IMR-90 (cell line): ENCODE measurements at regions not wholly inside any gene's neighbourhood (a gene's known extent, or its start where the extent isn't known, plus 50 kb on each side); places are given as distances from the start of the nearest gene placed in this dataset.

ENCODE experiments used
- ATAC-seq: fragments of 200-7000 bp; cut with Tn5 transposase; 2 replicates; pipeline ENCODE4 v1.9.1; 2020; ENCODE audit warnings: low read depth, mild to moderate bottlenecking, moderate library complexity
- BruUV-seq: library from RNA; stranded (reverse); fragments of 400-500 nt; replicated peaks from 2 replicates; lab custom pipeline; 2021; lab: Mats Ljungman, UMichigan
- CTCF ChIA-PET: fragments of 300-600 bp; formaldehyde crosslinking; extraction: SDS; loops from one replicate; lab custom pipeline; 2021; ENCODE audit warnings: antibody characterized with exemption; lab: Yijun Ruan, JAX
- POLR2A ChIA-PET: fragments of 300-600 bp; sonication (Branson Sonifier 250); formaldehyde crosslinking; loops from one replicate; lab custom pipeline; 2022; ENCODE audit warnings: antibody characterized with exemption; ENCODE audit not compliant: unreplicated experiment; lab: Charles Lee
- DNase-seq: peaks from one replicate; pipeline ENCODE4 v3.0.0; 2013
- H2AFZ ChIP-seq: replicated peaks from 2 replicates; pipeline ENCODE3; 2013; ENCODE audit warnings: low read length, mild to moderate bottlenecking; ENCODE audit not compliant: poor library complexity
- H2AK5ac ChIP-seq: 2 replicates; pipeline ENCODE4 v1.6.1; 2013; ENCODE audit warnings: low read depth, low read length, inconsistent platforms
- H2AK9ac ChIP-seq: replicated peaks from 2 replicates; pipeline ENCODE3; 2013; ENCODE audit warnings: mild to moderate bottlenecking, low read depth, low read length, moderate library complexity; ENCODE audit not compliant: poor library complexity
- H2BK120ac ChIP-seq: 2 replicates; pipeline ENCODE4 v1.6.1; 2013; ENCODE audit warnings: low read depth, low read length, inconsistent platforms
- H2BK15ac ChIP-seq: 3 replicates; pipeline ENCODE4 v1.6.1; 2013; ENCODE audit warnings: low read depth, low read length, inconsistent platforms
- H2BK20ac ChIP-seq: 2 replicates; pipeline ENCODE4 v1.6.1; 2013; ENCODE audit warnings: low read depth, mild to moderate bottlenecking, inconsistent platforms, low read length, moderate library complexity
- H2BK5ac ChIP-seq: 2 replicates; pipeline ENCODE4 v1.6.1; 2013; ENCODE audit warnings: mild to moderate bottlenecking, low read depth, low read length, inconsistent platforms; ENCODE audit not compliant: poor library complexity, severe bottlenecking
- H3K14ac ChIP-seq: replicated peaks from 2 replicates; pipeline ENCODE4 v1.6.1; 2013; ENCODE audit warnings: low read depth, low read length, inconsistent platforms
- H3K18ac ChIP-seq: 2 replicates; pipeline ENCODE4 v1.6.1; 2013; ENCODE audit warnings: low read depth, low read length, control low read depth
- H3K23ac ChIP-seq: 2 replicates; pipeline ENCODE4 v1.6.1; 2013; ENCODE audit warnings: low read depth, low read length, inconsistent platforms
- H3K27ac ChIP-seq: 2 replicates; pipeline ENCODE4 v1.5.1; 2013; ENCODE audit warnings: mild to moderate bottlenecking, control low read depth, low read length; ENCODE audit not compliant: insufficient read depth
- H3K27me3 ChIP-seq: 2 replicates; pipeline ENCODE4 v1.6.1; 2013; ENCODE audit warnings: low read length; ENCODE audit not compliant: control insufficient read depth, insufficient read depth
- H3K36me3 ChIP-seq: 2 replicates; pipeline ENCODE4 v1.6.1; 2013; ENCODE audit warnings: low read length, mixed read lengths; ENCODE audit not compliant: control insufficient read depth, insufficient read depth
- H3K4ac ChIP-seq: 2 replicates; pipeline ENCODE4 v1.6.1; 2013; ENCODE audit warnings: low read depth, low read length, inconsistent platforms
- H3K4me1 ChIP-seq: 2 replicates; pipeline ENCODE4 v1.6.1; 2013; ENCODE audit warnings: low read length, mixed read lengths; ENCODE audit not compliant: control insufficient read depth, insufficient read depth
- H3K4me2 ChIP-seq: 2 replicates; pipeline ENCODE4 v1.6.1; 2013; ENCODE audit warnings: low read depth, mild to moderate bottlenecking, control low read depth, low read length, moderate library complexity
- H3K4me3 ChIP-seq: 2 replicates; pipeline ENCODE4 v1.5.1; 2013; ENCODE audit warnings: low read depth, mild to moderate bottlenecking, control low read depth, low read length, moderate library complexity; ENCODE audit not compliant: insufficient read depth
- H3K56ac ChIP-seq: 2 replicates; pipeline ENCODE4 v1.6.1; 2013; ENCODE audit warnings: low read length, inconsistent platforms; ENCODE audit not compliant: insufficient read depth; ENCODE audit errors: extremely low read depth
- H3K79me1 ChIP-seq, 2 experiments: 2 replicates each; pipeline ENCODE4 v1.6.1; 2013; ENCODE audit warnings: low read length in 2 of 2, inconsistent platforms in 1 of 2, low read depth in 1 of 2
- H3K9ac ChIP-seq: 2 replicates; pipeline ENCODE4 v1.6.1; 2013; ENCODE audit warnings: low read depth, low read length, control low read depth
- H3K9me1 ChIP-seq: 2 replicates; pipeline ENCODE4 v1.6.1; 2013; ENCODE audit warnings: low read length, inconsistent platforms; ENCODE audit not compliant: insufficient read depth
- H3K9me3 ChIP-seq: 2 replicates; pipeline ENCODE4 v1.6.1; 2013; ENCODE audit warnings: low read length; ENCODE audit not compliant: control insufficient read depth, insufficient read depth
- H4K20me1 ChIP-seq: 2 replicates; pipeline ENCODE4 v1.6.1; 2013; ENCODE audit warnings: low read length, inconsistent platforms; ENCODE audit not compliant: insufficient read depth
- H4K5ac ChIP-seq: 2 replicates; pipeline ENCODE4 v1.6.1; 2013; ENCODE audit warnings: mild to moderate bottlenecking, low read depth, low read length, control low read depth
- H4K8ac ChIP-seq, 2 experiments: 2 replicates each; pipeline ENCODE4 v1.6.1; 2013; ENCODE audit warnings: low read depth in 2 of 2, low read length in 2 of 2, control low read depth in 1 of 2, inconsistent platforms in 1 of 2
- H4K91ac ChIP-seq: 2 replicates; pipeline ENCODE4 v1.6.1; 2013; ENCODE audit warnings: low read depth, low read length, inconsistent platforms; ENCODE audit not compliant: insufficient read depth
- BHLHE40 ChIP-seq: fragments of 150-350 bp; IDR thresholded peaks from 2 replicates; pipeline ENCODE4 v1.6.1; 2016; ENCODE audit warnings: mild to moderate bottlenecking, low read depth, low read length
- CEBPB ChIP-seq: IDR thresholded peaks from 2 replicates; pipeline ENCODE4 v1.6.1; 2012; ENCODE audit warnings: low read depth, low read length, improper control_type of control experiment
- CHD1 ChIP-seq: IDR thresholded peaks from 2 replicates; pipeline ENCODE4 v1.6.1; 2012; ENCODE audit warnings: low read depth, low read length, improper control_type of control experiment
- FOS ChIP-seq: fragments of 150-350 bp; IDR thresholded peaks from 2 replicates; pipeline ENCODE4 v1.6.1; 2016; ENCODE audit warnings: low read depth, low read length
- MAFK ChIP-seq: IDR thresholded peaks from 2 replicates; pipeline ENCODE4 v1.6.1; 2012; ENCODE audit warnings: low read depth, low read length, improper control_type of control experiment
- MAZ ChIP-seq: IDR thresholded peaks from 2 replicates; pipeline ENCODE4 v1.6.1; 2012; ENCODE audit warnings: low read depth, mild to moderate bottlenecking, low read length, improper control_type of control experiment, moderate library complexity, borderline replicate concordance
- NFE2L2 ChIP-seq: fragments of 150-350 bp; IDR thresholded peaks from 2 replicates; pipeline ENCODE4 v1.6.1; 2016; ENCODE audit warnings: low read depth, mild to moderate bottlenecking, low read length
- POLR2A ChIP-seq: IDR thresholded peaks from 2 replicates; pipeline ENCODE4 v1.6.1; 2012; ENCODE audit warnings: mild to moderate bottlenecking, low read depth, low read length
- RAD21 ChIP-seq: IDR thresholded peaks from 2 replicates; pipeline ENCODE4 v1.6.1; 2012; ENCODE audit warnings: low read length, improper control_type of control experiment
- RCOR1 ChIP-seq: IDR thresholded peaks from 2 replicates; pipeline ENCODE4 v1.6.1; 2012; ENCODE audit warnings: mild to moderate bottlenecking, low read length, improper control_type of control experiment; ENCODE audit not compliant: insufficient replicate concordance
- RFX5 ChIP-seq: IDR thresholded peaks from 2 replicates; pipeline ENCODE4 v1.8.0; 2012; ENCODE audit warnings: low read depth, mild to moderate bottlenecking, low read length, moderate library complexity
- SMC3 ChIP-seq: fragments of 150-350 bp; IDR thresholded peaks from 2 replicates; pipeline ENCODE4 v1.6.1; 2016; ENCODE audit warnings: low read depth, mild to moderate bottlenecking, antibody characterized with exemption, low read length, moderate library complexity
- USF2 ChIP-seq: fragments of 150-350 bp; IDR thresholded peaks from 2 replicates; pipeline ENCODE4 v1.6.1; 2017; ENCODE audit warnings: mild to moderate bottlenecking, antibody characterized with exemption, low read length, low read depth
- WGBS, 2 experiments: methylation state at CpG; one replicate each; pipeline versions ENCODE4 v1.1.5 to v1.1.7; 2013; ENCODE audit warnings: missing lambda C conversion rate in 2 of 2; ENCODE audit not compliant: insufficient read length in 1 of 2; ENCODE audit errors: extremely low coverage in 2 of 2; 5-methylcytosine and 5-hydroxymethylcytosine counted together
- dilution Hi-C: fragments of 300-500 bp; cut with HindIII; formaldehyde crosslinking; loops from one replicate; pipeline ENCODE4 v1.14.3; 2018; ENCODE audit warnings: low sequenced_read_pairs; ENCODE audit not compliant: unreplicated experiment
- in situ Hi-C: fragments of 300-500 bp; cut with MboI; formaldehyde crosslinking; loops from 3 replicates; pipeline ENCODE4 v1.14.3; 2019; ENCODE audit warnings: low sequenced_read_pairs, inconsistent platforms, mixed read lengths
- intact Hi-C: fragments of 100-400 bp; cut with micrococcal nuclease; formaldehyde crosslinking; loops from 2 replicates; pipeline ENCODE4 v1.10.0; 2022
- TF ChIP-seq, protein P1 (sequence below): fragments of 150-350 bp; IDR thresholded peaks from 2 replicates; pipeline ENCODE4 v1.6.1; 2016; ENCODE audit warnings: low read depth, mild to moderate bottlenecking, low read length, moderate library complexity, borderline replicate concordance

DNA sequence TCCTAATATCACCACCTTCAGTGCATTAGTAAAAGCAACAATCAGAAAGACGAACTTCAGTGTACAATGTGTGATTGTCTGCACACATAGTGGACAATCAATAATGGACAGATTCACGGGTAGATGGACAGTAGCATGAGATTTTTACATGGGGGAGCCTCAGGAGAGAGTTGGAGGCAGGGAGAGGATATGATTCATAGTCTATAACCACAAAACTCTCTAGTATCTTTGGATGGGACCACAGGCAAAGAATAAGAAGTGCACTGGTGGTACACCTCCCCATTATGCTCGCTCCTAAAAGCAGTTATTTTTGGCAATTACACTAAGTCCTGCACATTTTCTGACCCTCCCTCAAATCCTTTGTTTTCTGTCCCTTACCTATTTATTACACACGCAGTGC is 624.4 kb upstream of the ACTRT1 start:
- Histone ChIP-seq H3K36me3 (no peaks in the 10 kb centered on the region), H4K5ac (no peak overlapping the region), H2BK20ac (no peak overlapping the region), H2BK120ac (no peak overlapping the region), H4K91ac (no peak overlapping the region), H3K4ac (no peak overlapping the region), H2AK9ac (no peak overlapping the region), H3K4me1 (no peaks in the 10 kb centered on the region), H4K8ac (no peak overlapping the region), H3K9me1 (no peaks in the 10 kb centered on the region), H2BK5ac (no peak overlapping the region), H3K4me2 (no peak overlapping the region), H3K14ac (no peak overlapping the region), H3K79me1 (no peaks in the 10 kb centered on the region), H4K20me1 (no peaks in the 10 kb centered on the region), H2AK5ac (no peak overlapping the region), H2AFZ (no peak overlapping the region), H3K23ac (no peak overlapping the region), H3K27ac (no peak overlapping the region), H3K18ac (no peak overlapping the region), H3K27me3 (no peaks in the 10 kb centered on the region), H3K9ac (no peak overlapping the region), H3K4me3 (no peak overlapping the region), H3K56ac (no peak overlapping the region), H2BK15ac (no peak overlapping the region), H3K9me3 (no peaks in the 10 kb centered on the region)
- DNase-seq (no peak), ATAC-seq (no peak)
- TF ChIP-seq RFX5 (no peak), NFE2L2 (no peak), SMC3 (no peak), MAZ (no peak), POLR2A (no peak), FOS (no peak), USF2 (no peak), CHD1 (no peak), MAFK (no peak), RCOR1 (no peak), BHLHE40 (no peak), RAD21 (no peak), CEBPB (no peak)
- TF ChIP-seq, protein P1, sequence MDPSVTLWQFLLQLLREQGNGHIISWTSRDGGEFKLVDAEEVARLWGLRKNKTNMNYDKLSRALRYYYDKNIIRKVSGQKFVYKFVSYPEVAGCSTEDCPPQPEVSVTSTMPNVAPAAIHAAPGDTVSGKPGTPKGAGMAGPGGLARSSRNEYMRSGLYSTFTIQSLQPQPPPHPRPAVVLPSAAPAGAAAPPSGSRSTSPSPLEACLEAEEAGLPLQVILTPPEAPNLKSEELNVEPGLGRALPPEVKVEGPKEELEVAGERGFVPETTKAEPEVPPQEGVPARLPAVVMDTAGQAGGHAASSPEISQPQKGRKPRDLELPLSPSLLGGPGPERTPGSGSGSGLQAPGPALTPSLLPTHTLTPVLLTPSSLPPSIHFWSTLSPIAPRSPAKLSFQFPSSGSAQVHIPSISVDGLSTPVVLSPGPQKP: no peak
- ChIA-PET CTCF (no interaction called here), POLR2A (no interaction called here)
- in situ Hi-C loops (no loop called here), dilution Hi-C loops (no loop called here), intact Hi-C loops (no loop called here)
- WGBS, 2 experiments: 0% methylated on average over 1 of the region's 4 CpGs; no CpG with 5 or more reads in 1 of the 2 experiments
- no TSS peak for BruUV-seq
